ENCODE measurements at regions not wholly inside any gene's neighbourhood (a gene's known extent, or its start where the extent isn't known, plus 50 kb on each side); places are given as distances from the start of the nearest gene placed in this dataset.

DNA sequence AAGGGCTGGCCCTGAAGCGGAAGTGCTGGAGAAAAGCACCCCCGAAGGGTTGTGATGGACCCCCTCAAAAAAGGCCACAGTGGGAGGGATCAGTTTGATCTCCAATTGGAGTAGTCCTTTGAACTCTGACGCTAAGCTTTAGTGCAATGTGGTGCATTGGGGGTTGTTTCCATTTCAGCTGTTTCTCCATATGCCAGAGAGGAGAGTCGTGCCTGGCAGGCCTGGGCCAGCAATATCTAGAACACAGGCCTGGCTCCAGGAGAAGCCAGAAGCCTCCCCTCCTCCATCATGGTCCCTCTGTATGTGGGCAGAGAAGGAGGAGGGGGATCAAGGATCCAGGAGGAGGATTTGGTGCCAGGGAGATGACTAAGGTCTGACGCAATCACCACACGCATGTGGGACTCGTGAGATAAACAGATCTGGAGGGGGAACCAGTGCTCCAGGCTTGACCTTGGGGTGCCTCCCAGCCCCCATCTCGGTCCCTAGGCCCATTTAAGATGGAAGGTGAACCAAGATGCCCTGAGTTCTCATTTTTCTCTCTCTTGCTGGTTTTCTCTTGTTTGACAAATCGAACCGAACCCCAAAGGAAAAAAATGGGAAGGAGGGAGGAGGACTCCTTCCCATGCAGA is 517.4 kb upstream of the JARID2 start:
- peak; percentile 77 to 85 (median 78) for DNase-seq

DNA sequence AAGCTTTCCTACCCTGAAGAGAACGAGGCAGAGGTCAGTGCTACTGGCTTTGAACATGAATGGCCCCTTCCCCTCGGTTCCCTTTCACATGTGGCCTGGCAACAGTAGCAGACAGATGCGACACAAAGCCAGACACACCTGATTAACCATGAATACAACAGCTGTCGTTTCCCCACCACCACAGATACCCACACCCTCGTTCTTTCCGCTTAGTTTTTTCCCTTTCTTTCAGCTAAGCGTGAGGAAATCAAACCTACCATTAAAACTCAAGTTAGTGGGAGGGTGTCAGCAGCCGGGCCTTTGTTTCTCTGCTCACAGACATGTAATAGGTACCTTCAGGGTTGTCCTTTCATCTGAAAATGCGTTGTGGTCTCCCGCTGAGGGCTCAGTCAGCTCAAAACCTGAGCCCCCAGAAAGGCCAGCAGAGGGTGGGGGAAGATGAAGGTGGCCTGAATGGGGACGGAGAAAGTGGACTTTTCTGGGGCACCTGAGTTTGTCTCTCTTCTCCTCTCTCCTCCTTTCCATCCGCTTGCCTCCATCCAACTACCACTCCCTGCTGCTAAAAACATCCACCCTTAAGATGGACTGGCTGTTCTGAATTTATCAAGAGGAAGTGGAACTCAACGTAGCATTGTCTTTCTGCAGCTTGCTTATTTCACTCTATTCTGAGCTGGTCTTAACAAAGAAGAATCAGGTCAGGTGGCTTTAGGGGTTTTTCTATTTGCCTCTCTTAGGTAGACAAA is 516.6 kb upstream of the JARID2 start:
- DNase-seq = peak in 1 of 3 donors; percentile 38

DNA sequence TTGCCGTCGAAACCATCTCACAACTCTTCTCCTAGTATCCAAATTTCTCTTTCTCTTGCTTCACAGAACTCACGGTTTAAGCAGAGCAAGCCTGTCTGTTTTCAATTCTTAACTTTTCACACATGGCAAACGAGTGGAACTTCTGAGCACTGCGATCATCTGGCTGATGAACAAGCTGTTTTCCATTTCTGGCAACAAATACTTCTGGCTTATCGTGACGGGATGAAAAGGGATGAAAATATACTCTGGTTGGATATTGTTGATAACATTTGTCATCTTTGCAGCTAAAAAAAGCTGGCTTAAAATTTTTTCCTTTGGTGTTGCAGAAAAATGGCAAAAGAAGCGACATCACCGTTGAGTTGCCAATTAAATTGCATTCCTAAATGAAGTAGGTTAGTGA is 515.2 kb upstream of the JARID2 start:
- DNase-seq = no peak

DNA sequence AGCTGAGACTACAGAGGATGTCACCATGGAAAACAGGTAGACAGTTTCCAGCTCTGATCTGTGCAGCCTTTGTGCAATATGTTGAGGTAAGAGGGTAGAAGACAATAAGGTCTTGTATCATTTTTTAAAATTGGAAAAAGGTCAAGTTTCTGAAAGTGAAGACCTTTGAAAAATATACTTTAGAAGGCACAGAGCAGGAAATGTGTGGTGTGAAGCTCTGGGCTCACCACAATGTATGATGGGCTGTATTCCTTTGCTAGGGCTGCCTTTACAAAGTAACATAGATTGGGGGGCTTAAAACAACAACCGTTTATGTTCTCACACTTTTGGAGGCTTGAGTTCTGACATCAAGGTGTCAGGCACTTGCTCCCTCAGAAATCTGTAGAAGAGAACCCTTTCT is 514.3 kb upstream of the JARID2 start:
- DNase-seq = peak in 1 of 3 donors; percentile 19

DNA sequence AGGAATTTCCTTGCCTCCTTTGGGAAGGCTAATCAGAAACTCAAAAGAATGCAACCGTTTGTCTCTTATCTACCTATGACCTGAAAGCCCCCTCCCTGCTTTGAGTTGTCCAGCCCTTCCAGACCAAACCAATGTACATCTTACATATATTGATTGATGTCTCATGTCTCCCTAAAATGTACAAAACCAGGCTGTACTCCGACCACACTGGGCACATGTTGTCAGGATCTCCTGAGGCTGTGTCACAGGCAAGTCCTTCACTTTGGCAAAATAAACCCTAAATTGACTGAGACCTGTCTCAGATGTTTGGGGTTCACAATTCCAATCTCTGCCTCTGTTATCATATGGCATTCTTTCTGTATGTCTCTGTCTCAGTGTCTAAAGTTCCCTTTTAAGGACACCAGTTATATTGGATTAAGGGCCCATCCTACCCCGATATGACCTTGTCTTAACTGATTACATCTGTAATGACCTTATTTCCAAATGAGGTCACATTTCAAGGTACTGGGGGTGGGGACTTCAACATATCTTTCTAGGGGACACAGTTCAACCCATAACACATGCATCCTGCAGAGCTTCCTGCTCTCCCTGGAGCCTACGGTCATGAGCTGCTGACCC is 513.5 kb upstream of the JARID2 start:
- no peak for DNase-seq

DNA sequence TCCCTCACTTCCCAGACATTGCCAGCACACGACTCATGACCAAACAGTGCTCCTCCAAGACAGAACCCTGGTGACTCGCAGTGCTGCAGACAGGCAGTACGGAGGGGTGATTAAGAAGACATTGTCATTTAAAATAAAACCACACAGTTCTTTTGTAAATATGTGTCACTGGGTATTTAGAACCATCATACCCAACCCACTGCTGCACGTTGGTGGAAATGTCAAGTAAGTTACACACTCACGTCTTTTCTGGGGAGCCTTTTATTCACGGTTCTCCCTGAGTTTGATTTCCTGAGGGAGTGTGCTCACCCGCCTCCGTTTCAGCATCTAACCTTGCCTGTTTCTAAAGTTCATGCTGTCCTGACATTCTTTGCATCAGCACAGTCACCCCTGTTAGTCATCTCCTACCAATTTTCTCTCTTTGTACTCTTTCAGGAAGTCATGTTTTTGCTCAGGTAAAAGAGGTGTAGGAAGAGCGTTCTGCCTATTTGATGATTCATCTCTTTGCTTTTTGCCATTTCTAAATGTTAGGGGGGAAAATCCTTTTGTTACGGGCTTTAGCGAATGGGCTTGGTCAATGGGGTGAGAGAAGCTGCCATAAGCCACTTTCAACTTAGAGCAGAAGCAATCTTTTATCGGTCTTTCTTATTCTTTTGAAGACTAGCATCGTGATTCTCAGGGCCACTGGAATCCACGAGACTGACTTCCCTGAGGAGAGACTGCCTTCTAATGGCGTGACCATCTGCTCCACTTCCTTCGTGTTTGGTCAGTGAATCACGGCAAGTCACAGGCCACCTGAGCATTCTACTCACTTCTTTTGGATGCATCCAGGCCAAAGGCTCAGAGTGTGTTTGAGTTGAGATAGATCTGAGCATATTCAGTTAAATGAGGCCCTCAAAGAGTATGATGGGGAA is 512.8 kb upstream of the JARID2 start:
- peak; percentile 79 to 96 (median 88) for DNase-seq

DNA sequence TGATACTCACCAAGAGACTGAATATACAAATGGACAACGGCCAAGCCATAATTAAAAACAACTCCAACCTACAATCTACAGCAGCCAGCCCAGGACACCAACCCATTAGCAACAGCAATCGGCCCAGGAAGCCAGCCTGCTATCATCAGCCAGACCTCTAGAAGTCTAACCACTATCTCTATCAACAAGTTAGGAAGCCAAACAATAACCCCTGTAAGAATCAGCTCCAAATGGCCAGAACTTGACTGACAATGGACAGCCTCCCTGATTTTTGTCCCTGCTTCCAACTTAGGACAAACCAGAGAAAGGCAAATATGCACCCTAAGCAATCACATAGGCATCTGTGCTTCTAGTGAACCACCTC is 511.8 kb upstream of the JARID2 start:
- DNase-seq = peak in 1 of 3 donors; percentile 28

DNA sequence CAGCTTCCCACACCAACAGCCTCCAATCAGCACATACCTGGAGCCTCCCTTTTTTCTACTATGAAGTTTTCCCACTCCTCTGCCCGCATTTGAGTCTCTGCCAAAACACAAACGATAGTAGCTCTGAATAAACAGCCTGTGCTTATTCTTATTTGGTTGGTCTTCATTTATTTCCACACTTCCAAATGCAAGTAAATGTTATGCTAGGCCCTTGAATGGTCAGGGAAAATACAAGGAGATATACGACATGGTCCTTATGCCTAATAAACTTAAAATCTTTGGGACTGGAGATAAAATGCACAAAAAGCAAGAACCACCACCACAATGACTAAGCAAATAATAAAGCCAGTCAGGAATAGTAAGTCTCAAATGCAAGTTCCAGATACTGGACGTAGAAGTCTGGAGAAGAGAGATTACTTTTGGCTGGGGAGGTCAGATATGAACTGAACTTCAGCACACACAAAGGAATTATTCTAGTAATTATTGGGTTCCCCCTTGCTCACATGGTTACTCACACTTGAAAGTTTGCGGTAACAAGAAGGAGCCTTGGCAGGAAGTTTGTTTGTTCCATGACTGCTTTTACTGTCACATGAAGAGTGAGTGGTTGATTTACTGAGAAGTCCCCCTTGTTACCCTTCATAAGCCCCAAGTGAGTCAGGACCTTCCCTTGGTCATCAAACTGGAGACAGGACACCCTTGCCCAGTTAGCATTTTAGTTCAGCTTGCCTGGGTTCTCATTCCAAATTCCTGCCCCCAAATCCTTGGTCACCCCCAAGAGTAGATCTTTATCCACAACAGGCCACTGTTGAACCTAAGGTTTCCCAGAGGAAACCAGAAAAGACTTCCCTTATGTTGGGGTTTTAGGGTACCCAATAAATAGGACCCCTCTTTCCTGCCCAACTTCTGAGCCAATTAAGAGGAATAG is 511.2 kb upstream of the JARID2 start:
- DNase-seq = peak; percentile 90 to 99 (median 97)

DNA sequence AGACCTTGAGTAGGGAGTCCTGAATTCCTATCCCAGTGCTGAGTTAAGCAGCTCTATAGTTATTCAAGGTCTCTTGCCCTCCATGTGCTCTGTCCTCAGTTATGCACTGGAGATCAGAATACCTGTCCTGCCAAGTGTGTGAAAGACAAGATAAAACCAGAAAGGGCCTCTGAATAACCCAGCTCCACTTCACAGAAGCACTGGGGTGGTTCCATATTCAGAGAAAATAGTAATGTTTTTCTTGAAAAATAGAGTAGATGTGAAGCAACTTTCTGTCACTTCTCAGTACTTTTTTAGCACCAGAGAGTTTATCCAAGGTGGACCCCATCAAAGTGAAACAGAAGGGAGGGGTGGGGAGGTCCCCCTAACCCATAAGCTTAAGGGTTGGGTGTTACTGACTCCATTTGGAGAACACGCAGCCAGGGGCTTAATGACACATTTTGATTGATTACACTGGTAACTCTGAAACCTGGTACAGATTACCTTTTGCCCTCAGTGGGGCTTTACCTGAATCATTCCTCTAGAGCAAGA is 509.8 kb upstream of the JARID2 start:
- DNase-seq = no peak

DNA sequence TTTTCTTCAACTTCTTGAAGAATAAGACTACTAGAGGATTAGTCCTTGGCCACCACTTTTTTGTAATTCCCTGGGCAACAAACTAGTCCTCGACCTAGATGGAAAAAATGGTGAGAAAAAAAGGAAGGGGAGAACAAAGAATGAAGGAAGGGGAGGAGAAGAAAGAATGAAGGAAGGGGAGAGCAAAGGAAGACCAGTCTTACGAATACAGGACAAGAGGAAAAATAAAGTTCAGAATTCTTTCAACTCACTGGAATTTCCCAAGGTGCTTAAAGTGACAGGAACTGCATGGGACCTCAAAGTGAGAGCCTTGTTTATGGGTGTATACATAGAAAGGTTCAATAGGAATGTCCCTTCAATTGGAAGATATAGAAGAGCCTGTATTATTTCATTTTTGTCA is 509.3 kb upstream of the JARID2 start:
- no peak for DNase-seq

DNA sequence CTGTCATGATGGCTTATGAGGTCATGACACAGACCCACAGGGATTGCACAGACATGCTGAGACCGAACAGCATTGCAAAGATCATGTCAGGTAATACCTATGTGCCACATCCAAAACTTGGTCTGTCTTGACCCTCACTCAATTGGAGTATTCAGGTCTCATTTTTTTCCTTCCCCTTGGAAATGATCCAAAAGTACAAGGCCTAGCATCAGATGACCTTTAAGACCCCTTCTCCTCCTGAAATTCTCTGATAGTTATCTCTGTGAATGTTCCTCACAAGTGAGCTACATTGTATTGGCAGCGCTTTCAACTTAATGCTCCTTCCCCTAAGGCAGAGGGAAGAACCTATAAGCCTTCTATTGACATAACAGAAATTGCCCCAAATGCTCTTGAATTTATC is 507.4 kb upstream of the JARID2 start:
- DNase-seq = no peak

DNA sequence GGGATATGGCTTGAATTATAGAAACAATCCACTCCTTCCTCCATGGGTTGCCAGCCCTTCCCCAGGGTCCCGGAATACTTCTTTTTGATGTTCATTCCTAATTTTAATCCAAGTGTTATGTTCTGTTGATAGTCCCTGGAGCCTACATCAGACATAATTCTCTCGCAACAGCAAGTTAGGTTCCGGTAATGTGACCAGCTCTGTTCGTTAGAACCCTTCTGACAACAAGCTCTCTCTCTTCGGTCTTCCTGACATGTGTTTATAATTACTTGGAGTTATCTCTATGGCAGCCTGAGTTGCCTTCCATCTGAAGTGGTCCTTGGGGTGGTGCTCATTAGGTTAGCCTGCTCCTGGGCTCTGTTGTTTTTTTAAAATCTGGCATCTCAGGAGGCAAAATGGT is 506.9 kb upstream of the JARID2 start:
- peak in 1 of 3 donors; percentile 30 for DNase-seq

DNA sequence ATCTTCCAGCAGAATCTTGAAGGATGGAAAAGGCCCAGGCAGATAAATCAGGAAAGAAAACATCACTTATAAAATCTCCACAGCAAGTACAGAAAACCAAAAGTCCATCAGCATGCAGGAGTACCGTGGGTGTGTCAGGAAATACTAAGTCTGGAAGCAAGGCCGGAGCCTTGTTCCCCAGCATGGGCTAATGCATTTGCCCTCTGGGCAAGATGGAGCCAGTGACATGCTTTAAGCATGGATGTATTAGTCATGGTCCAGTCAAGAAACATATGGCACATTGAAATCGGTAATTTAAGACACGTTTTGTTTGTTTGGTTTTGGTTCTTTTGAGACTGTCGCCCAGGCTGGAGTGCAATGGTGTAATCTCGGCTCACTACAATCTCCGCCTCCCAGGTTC is 506.0 kb upstream of the JARID2 start:
- no peak for DNase-seq

DNA sequence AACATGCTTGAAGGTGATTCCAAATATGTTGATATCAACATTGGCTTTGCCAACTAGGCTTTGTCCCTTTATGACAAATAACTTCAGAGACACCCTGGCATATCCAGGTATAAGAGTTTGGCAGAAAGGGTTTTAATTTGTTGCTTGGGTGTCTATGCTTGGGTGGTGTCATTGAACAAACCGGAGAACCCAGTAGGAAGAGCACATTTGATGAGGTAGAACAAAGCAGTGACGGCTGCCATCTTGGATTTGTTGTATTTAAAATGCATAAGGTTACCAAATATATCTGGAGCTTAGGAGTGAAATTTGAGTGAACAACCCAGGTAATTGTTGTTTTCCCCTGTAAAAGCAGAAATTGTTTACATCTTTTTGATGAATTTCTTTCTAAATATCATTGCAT is 503.7 kb upstream of the JARID2 start:
- DNase-seq = no peak

DNA sequence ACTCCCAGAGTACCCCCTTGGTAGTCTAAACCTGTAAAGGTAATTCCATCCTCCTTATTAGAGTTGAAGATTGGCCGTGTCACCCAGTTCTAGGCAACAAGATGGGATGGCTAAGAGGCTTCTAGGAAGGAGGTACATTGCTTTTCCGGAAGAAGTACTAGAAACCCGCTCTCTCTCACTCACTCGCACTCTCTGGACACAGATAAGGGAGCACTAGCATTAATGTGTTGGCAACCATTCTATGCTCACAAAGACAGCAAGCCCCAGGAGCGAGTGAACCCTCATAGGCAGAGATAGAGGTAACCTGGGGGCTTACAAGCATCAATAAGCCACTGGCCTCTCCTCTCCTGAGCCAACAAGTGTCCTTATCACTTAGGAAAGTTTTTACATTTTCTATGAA is 503.2 kb upstream of the JARID2 start:
- no peak for DNase-seq

DNA sequence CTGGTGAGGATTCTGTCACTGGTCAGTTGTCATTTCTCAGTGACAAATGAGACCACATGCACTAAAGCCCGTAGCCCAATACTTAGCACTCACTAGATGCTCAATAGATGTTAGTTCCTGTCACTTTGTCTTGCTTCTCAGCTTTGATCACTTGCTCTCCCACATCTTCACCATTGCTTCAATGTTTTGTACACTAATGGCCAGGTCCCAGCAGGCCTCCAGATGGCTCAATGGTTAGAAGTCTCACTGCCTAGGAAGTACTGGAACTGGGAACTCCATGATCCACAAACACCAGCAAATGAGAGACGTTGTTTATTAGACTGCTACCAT is 502.8 kb upstream of the JARID2 start:
- DNase-seq = no peak

DNA sequence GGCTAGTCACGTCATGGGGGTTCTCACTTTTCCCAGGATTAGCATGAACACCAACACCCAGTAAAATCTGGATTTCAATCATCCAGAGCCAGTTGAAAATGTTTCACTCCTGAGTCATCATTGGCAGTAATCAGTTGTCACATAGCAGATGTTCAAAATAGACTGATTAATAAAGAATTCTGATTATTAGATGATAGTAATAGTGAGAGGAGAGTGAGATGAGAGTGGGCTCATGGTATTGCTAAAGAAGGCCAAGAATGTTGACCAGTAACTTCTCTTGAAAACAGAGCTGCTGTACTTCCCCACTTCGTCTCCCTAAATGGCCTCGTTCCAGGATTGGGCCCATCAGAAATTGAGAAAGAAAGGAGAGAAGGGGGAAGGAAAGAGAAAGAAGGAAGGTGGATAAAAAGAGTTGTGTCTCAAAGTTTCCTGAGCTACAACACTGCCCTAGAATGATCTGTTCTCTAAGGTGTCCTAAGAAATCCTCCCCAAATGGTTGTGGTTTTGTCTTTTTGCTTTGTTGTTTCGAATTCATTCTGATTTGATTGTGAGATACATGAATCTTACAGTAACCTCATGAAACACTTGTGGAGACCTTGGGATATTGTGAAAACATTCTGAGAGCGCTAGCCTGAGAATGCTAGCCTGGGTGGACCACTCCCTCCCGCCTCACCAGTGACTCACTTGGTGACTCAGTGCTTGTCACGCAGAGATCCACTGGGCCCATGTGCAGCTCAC is 502.2 kb upstream of the JARID2 start:
- DNase-seq = peak; percentile 90 to 96 (median 95)

DNA sequence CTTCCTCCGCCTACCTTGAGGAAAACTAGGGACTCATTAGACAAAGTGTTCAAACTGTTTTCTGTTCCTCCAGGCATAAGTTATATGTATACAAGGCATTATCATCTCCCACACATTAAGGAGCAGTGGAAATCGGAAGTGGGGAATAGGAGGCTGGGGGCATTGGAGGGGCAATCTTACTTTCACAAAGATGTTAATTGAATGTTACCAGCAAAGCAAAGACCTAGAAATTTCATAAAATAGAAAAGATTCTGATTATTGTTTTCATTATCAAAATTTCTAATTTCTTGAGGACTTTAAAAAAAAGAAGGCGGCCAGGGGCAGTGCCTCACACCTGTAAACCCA is 501.7 kb upstream of the JARID2 start:
- no peak for DNase-seq

DNA sequence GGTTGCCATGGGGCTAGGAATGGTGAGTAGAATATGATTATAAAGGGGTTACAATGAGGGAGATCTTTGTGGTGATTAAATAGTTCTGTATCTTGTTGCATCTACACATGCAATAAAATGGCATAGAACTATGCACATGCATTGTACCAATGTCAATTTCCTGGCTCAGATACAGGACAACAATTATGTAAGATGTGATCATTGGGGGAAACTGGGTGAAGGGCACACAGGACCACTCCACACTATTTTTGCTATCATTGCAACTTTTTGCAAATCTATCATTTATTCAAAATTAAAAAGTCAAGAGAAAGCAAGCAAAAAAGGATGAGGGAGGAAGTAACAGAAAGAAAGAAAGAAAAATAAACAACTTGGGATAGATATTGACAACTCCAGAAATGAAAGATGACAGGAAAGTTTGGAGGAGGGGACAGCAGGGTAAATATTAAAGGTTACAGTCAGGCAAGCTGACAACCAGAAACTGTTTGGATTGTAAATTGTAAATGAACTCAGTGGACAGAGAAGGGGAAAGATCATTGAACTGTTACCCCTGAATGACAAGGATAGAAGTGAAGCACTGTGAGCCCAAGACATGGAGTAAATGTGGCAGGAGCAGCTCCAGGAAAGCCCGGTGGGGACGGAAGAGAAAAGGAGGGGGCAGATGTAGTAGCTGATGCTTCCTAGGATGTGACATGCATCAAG is 499.6 kb upstream of the JARID2 start:
- no peak for DNase-seq

DNA sequence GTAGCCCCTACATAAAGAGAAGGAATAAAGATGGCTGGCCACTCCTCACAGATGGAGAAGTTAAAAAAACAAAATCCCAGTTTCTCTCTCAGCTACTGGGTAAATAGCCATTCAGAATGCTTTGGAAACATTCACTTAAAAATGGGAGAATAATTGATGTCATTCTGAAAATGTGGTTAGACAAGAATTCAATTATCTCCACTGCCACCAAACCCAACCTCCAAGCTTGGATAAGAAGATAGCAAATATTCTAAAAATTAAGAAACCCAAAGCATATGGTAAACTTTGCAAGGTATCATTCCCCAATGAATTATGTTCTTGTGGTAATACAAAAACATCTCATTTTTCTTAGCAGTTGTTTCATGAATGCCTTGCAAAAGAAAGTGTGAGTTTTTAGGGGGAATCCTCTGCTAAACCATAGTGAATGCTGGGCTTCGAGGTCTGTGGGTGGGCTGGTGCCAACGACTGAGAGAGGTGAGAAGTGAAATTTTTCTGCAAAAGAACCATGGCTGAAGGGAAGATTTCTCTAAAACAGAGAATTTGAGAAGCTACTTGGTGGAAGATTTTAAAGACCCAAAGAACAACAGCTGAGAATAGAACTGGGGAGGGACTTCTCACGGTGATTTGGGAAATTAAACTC is 497.9 kb upstream of the JARID2 start:
- DNase-seq = no peak
